HepG2 (cell line): ENCODE measurements at regions not wholly inside any gene's neighbourhood (a gene's known extent, or its start where the extent isn't known, plus 50 kb on each side); places are given as distances from the start of the nearest gene placed in this dataset.

Experiments
- CREB1 ChIP-seq, 2 experiments: fragments of 450-650 bp in 1 of 2; IDR thresholded peaks; 2 replicates each; pipeline ENCODE4 v1.6.1; 2016 to 2017; ENCODE audit warnings: control low read depth in 1 of 2, mild to moderate bottlenecking in 1 of 2, missing compliant biosample characterization in 1 of 2, missing genetic modification characterization in 1 of 2
- ELF4 ChIP-seq: sonication (generic); formaldehyde crosslinking; IDR thresholded peaks from 2 replicates; pipeline ENCODE4 v1.5.0; 2020; ENCODE audit warnings: missing genetic modification reagents, mild to moderate bottlenecking, moderate library complexity, borderline replicate concordance
- HDAC6 ChIP-seq: fragments of 200-600 bp; sonication (generic); IDR thresholded peaks from 2 replicates; pipeline ENCODE4 v1.7.0; 2017; ENCODE audit warnings: mild to moderate bottlenecking, antibody characterized with exemption, low read length, low read depth
- KAT7 ChIP-seq: IDR thresholded peaks from 2 replicates; pipeline ENCODE4 v1.6.1; 2018; ENCODE audit warnings: borderline replicate concordance, missing compliant biosample characterization
- ZFP36 ChIP-seq: fragments of 150-350 bp; IDR thresholded peaks from 2 replicates; pipeline ENCODE4 v1.6.1; 2018; ENCODE audit warnings: borderline replicate concordance, low read length, low read depth; ENCODE audit not compliant: partially characterized antibody
- TF ChIP-seq, protein P1 (sequence below): sonication (generic); formaldehyde crosslinking; IDR thresholded peaks from 2 replicates; pipeline ENCODE4 v1.5.0; 2020; ENCODE audit warnings: mild to moderate bottlenecking, missing genetic modification reagents, moderate library complexity

DNA sequence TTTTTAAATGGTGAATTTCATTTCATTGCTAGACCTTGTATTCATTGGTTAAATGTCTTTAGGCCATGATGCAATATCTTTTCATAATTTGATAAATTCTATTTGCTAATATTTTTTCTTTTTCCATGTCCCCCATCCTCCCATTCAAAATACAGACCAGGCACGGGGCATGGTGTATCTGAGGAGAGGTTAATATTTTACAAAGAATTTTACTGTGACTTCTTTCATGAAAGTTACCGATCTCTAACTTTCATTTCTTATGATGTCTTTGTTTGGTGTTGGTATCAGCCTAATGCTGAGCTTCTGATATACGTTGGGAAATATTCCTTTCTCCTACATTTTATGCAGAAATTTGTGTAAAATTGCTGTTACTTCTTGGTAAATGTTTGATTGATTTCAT, 216.7 kb upstream of the IGFBP3 start:
- TF ChIP-seq HDAC6, result no peak
- TF ChIP-seq ZFP36, result no peak
- TF ChIP-seq CREB1 (IDR thresholded peaks at IDR 0.05), result no peak
- TF ChIP-seq CREB1 (CRISPR knock-in tag; IDR thresholded peaks at IDR 0.05), result no peak
- TF ChIP-seq, protein P1, sequence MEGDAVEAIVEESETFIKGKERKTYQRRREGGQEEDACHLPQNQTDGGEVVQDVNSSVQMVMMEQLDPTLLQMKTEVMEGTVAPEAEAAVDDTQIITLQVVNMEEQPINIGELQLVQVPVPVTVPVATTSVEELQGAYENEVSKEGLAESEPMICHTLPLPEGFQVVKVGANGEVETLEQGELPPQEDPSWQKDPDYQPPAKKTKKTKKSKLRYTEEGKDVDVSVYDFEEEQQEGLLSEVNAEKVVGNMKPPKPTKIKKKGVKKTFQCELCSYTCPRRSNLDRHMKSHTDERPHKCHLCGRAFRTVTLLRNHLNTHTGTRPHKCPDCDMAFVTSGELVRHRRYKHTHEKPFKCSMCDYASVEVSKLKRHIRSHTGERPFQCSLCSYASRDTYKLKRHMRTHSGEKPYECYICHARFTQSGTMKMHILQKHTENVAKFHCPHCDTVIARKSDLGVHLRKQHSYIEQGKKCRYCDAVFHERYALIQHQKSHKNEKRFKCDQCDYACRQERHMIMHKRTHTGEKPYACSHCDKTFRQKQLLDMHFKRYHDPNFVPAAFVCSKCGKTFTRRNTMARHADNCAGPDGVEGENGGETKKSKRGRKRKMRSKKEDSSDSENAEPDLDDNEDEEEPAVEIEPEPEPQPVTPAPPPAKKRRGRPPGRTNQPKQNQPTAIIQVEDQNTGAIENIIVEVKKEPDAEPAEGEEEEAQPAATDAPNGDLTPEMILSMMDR (CRISPR knock-in tag), result no peak
- TF ChIP-seq ELF4 (CRISPR knock-in tag), result no peak
- no peak for TF ChIP-seq KAT7
